H1 (cell line): ENCODE measurements at regions not wholly inside any gene's neighbourhood (a gene's known extent, or its start where the extent isn't known, plus 50 kb on each side); places are given as distances from the start of the nearest gene placed in this dataset.

Experiments
- CTCF ChIA-PET: fragments of 300-600 bp; sonication (Branson Sonifier 250); formaldehyde crosslinking; loops from one replicate; lab custom pipeline; 2021; ENCODE audit not compliant: partially characterized antibody; lab: Charles Lee
- POLR2A ChIA-PET: fragments of 300-600 bp; sonication (Branson Sonifier 250); formaldehyde crosslinking; loops from one replicate; lab custom pipeline; 2021; ENCODE audit warnings: inconsistent platforms; ENCODE audit not compliant: partially characterized antibody; lab: Charles Lee
- DNase-seq, 2 experiments: peaks; one replicate each; pipeline versions ENCODE4 v3.0.0 to v3.0.0-alpha.2; 2010 to 2022; ENCODE audit warnings: low spot score in 2 of 2, low read depth in 1 of 2, mixed read lengths in 1 of 2
- FAIRE-seq: peaks from 2 replicates; lab custom pipeline; 2011; peaks lifted over from hg19 to GRCh38; lab: Jason Lieb, UNC
- H2AFZ ChIP-seq: 2 replicates; pipeline ENCODE4 v1.8.1; 2012; ENCODE audit warnings: low read length, inconsistent platforms
- H2AK5ac ChIP-seq: 2 replicates; pipeline ENCODE4 v1.6.1; 2013; ENCODE audit warnings: low read depth, low read length
- H2BK120ac ChIP-seq: replicated peaks from 2 replicates; pipeline ENCODE3; 2013; ENCODE audit warnings: low read depth, low read length, inconsistent platforms
- H2BK12ac ChIP-seq: 2 replicates; pipeline ENCODE4 v1.6.1; 2013; ENCODE audit warnings: low read depth, low read length
- H2BK15ac ChIP-seq: 2 replicates; pipeline ENCODE4 v1.6.1; 2013; ENCODE audit warnings: low read length
- H2BK20ac ChIP-seq: 2 replicates; pipeline ENCODE4 v1.6.1; 2013; ENCODE audit warnings: low read length
- H2BK5ac ChIP-seq: 2 replicates; pipeline ENCODE4 v1.6.1; 2013; ENCODE audit warnings: low read depth, low read length
- H3K14ac ChIP-seq: 2 replicates; pipeline ENCODE4 v1.6.1; 2013; ENCODE audit warnings: inconsistent platforms; ENCODE audit not compliant: insufficient read length
- H3K18ac ChIP-seq: 2 replicates; pipeline ENCODE4 v1.6.1; 2013; ENCODE audit warnings: low read length; ENCODE audit errors: extremely low read depth
- H3K23ac ChIP-seq: 2 replicates; pipeline ENCODE4 v1.6.1; 2013; ENCODE audit warnings: inconsistent platforms; ENCODE audit not compliant: insufficient read length
- H3K23me2 ChIP-seq: 2 replicates; pipeline ENCODE4 v1.6.1; 2013; ENCODE audit warnings: low read depth, low read length
- H3K27ac ChIP-seq: 2 replicates; pipeline ENCODE4 v1.6.1; 2011; ENCODE audit warnings: low read depth, low read length, inconsistent platforms
- H3K27me3 ChIP-seq, 4 experiments: replicated peaks in 1 of 4; 1 replicate in 1 of 4; 2 replicates in 3 of 4; pipeline versions ENCODE4 v1.6.1 to v1.8.1; 2011 to 2013; ENCODE audit warnings: low read length in 3 of 4, mild to moderate bottlenecking in 3 of 4, inconsistent platforms in 2 of 4, mixed read lengths in 2 of 4, moderate library complexity in 1 of 4; ENCODE audit not compliant: control insufficient read depth in 3 of 4, insufficient read depth in 3 of 4; ENCODE audit errors: extremely low read depth in 1 of 4
- H3K36me3 ChIP-seq, 4 experiments: 2 replicates each; pipeline versions ENCODE4 v1.6.1 to v1.8.1; 2011 to 2013; ENCODE audit warnings: mild to moderate bottlenecking in 4 of 4, low read length in 3 of 4, moderate library complexity in 2 of 4, control low read depth in 1 of 4, inconsistent platforms in 1 of 4; ENCODE audit not compliant: insufficient read depth in 4 of 4, control insufficient read depth in 2 of 4
- H3K4ac ChIP-seq: replicated peaks from 2 replicates; pipeline ENCODE3; 2013; ENCODE audit warnings: low read length, low read depth, mixed read lengths, inconsistent platforms; ENCODE audit not compliant: insufficient read length
- H3K4me1 ChIP-seq, 4 experiments: replicated peaks in 1 of 4; 1 replicate in 1 of 4; 2 replicates in 3 of 4; pipeline versions ENCODE4 v1.6.1 to v1.8.1; 2011 to 2013; ENCODE audit warnings: low read length in 3 of 4, inconsistent platforms in 2 of 4, mixed read lengths in 1 of 4; ENCODE audit not compliant: insufficient read depth in 4 of 4, control insufficient read depth in 3 of 4
- H3K4me2 ChIP-seq, 2 experiments: 2 replicates each; pipeline versions ENCODE4 v1.6.1 to v1.8.1; 2011 to 2013; ENCODE audit warnings: low read depth in 2 of 2, low read length in 2 of 2, control low read depth in 1 of 2, inconsistent platforms in 1 of 2, mild to moderate bottlenecking in 1 of 2; ENCODE audit not compliant: insufficient read depth in 1 of 2
- H3K4me3 ChIP-seq, 4 experiments: fragments of 200-600, 300-600 bp in 1 of 4; sonication (generic), shearing (Covaris generic), sonication (Bioruptor Twin) in 1 of 4; 2 replicates each; pipeline versions ENCODE4 v1.5.1 to v1.8.1; 2011 to 2016; ENCODE audit warnings: low read length in 4 of 4, low read depth in 3 of 4, control low read depth in 2 of 4, inconsistent platforms in 2 of 4, mild to moderate bottlenecking in 2 of 4, mixed read lengths in 1 of 4, moderate library complexity in 1 of 4; ENCODE audit not compliant: insufficient read depth in 2 of 4; ENCODE audit errors: extremely low read depth in 1 of 4
- H3K56ac ChIP-seq: replicated peaks from 2 replicates; pipeline ENCODE3; 2013; ENCODE audit warnings: low read depth, mild to moderate bottlenecking, mixed read lengths, low read length, inconsistent platforms; ENCODE audit not compliant: insufficient read length
- H3K79me1 ChIP-seq: 2 replicates; pipeline ENCODE4 v1.6.1; 2013; ENCODE audit warnings: low read depth, low read length, control low read depth
- H3K79me2 ChIP-seq, 2 experiments: 2 replicates each; pipeline versions ENCODE4 v1.6.1 to v1.8.1; 2012 to 2013; ENCODE audit warnings: low read length in 2 of 2, mild to moderate bottlenecking in 2 of 2, inconsistent platforms in 1 of 2; ENCODE audit not compliant: insufficient read depth in 2 of 2, control insufficient read depth in 1 of 2
- H3K9ac ChIP-seq, 4 experiments: replicated peaks in 1 of 4; 1 replicate in 1 of 4; 2 replicates in 3 of 4; pipeline versions ENCODE4 v1.6.1 to v1.8.1; 2011 to 2013; ENCODE audit warnings: low read depth in 3 of 4, low read length in 3 of 4, control low read depth in 2 of 4, mild to moderate bottlenecking in 2 of 4, moderate library complexity in 2 of 4, inconsistent platforms in 1 of 4; ENCODE audit errors: extremely low read depth in 1 of 4
- H3K9me3 ChIP-seq, 2 experiments: 2 replicates each; pipeline versions ENCODE4 v1.6.1 to v1.8.1; 2012 to 2013; ENCODE audit warnings: mild to moderate bottlenecking in 2 of 2, moderate library complexity in 2 of 2, control low read depth in 1 of 2, inconsistent platforms in 1 of 2, low read depth in 1 of 2, low read length in 1 of 2, mixed read lengths in 1 of 2; ENCODE audit not compliant: insufficient read depth in 2 of 2
- H4K20me1 ChIP-seq, 2 experiments: replicated peaks in 1 of 2; 2 replicates each; pipeline versions ENCODE3 to v1.8.1; 2011 to 2013; ENCODE audit warnings: inconsistent platforms in 2 of 2, low read length in 2 of 2, mild to moderate bottlenecking in 1 of 2; ENCODE audit not compliant: insufficient read depth in 2 of 2, control insufficient read depth in 1 of 2
- H4K5ac ChIP-seq: 2 replicates; pipeline ENCODE4 v1.6.1; 2013; ENCODE audit warnings: low read length, low read depth, mixed read lengths, inconsistent platforms; ENCODE audit not compliant: insufficient read length
- H4K8ac ChIP-seq: 2 replicates; pipeline ENCODE4 v1.8.0; 2013; ENCODE audit warnings: mild to moderate bottlenecking, moderate library complexity, low read length, inconsistent platforms; ENCODE audit not compliant: insufficient read depth; ENCODE audit errors: extremely low read depth
- H4K91ac ChIP-seq: replicated peaks from 2 replicates; pipeline ENCODE3; 2013; ENCODE audit warnings: low read length, mixed read lengths, inconsistent platforms; ENCODE audit not compliant: insufficient read length
- CBX5 ChIP-seq: fragments of 300-800, 300-1000 bp; sonication (generic); IDR thresholded peaks from 2 replicates; pipeline ENCODE4 v1.7.1; 2016; ENCODE audit warnings: antibody characterized with exemption, low read length, low read depth
- CHD1 ChIP-seq: IDR thresholded peaks from 2 replicates; pipeline ENCODE4 v1.6.1; 2012; ENCODE audit warnings: low read depth, low read length, improper control_type of control experiment
- HDAC2 ChIP-seq, 2 experiments: fragments of 300-600 bp in 1 of 2; sonication (generic) in 1 of 2; IDR thresholded peaks; 2 replicates each; pipeline ENCODE4 v1.6.1; 2011 to 2012; ENCODE audit warnings: low read depth in 2 of 2, low read length in 2 of 2, mild to moderate bottlenecking in 2 of 2, moderate library complexity in 2 of 2, borderline replicate concordance in 1 of 2, inconsistent platforms in 1 of 2
- PHF8 ChIP-seq: fragments of 200-600 bp; sonication (generic); conservative IDR thresholded peaks from 2 replicates; pipeline ENCODE4 v1.7.1; 2012; ENCODE audit warnings: low read depth, mild to moderate bottlenecking, inconsistent platforms, low read length, moderate library complexity
- POLR2A ChIP-seq, 2 experiments: IDR thresholded peaks; 1 replicate in 1 of 2; 2 replicates in 1 of 2; pipeline ENCODE4 v1.6.1; 2011; ENCODE audit warnings: low read depth in 2 of 2, low read length in 2 of 2, mild to moderate bottlenecking in 2 of 2; ENCODE audit errors: control extremely low read depth in 1 of 2
- RAD21 ChIP-seq, 2 experiments: IDR thresholded peaks in 1 of 2; conservative IDR thresholded peaks in 1 of 2; 2 replicates each; pipeline ENCODE4 v1.6.1; 2011; ENCODE audit warnings: low read depth in 2 of 2, low read length in 2 of 2, improper control_type of control experiment in 1 of 2, inconsistent platforms in 1 of 2, mild to moderate bottlenecking in 1 of 2, moderate library complexity in 1 of 2
- SIRT6 ChIP-seq: IDR thresholded peaks from one replicate; pipeline ENCODE4 v1.7.1; 2012; ENCODE audit warnings: low read length, inconsistent platforms
- SUZ12 ChIP-seq: fragments of 200-600 bp; sonication (generic); IDR thresholded peaks from 2 replicates; pipeline ENCODE4 v1.6.1; 2012; ENCODE audit warnings: mild to moderate bottlenecking, inconsistent platforms, low read length, moderate library complexity, mixed read lengths
- TAF1 ChIP-seq: IDR thresholded peaks from 2 replicates; pipeline ENCODE4 v1.6.1; 2011; ENCODE audit warnings: mild to moderate bottlenecking, low read depth, low read length
- WGBS, 2 experiments: shearing (Covaris generic) in 1 of 2; methylation state at CpG; one replicate each; pipeline versions ENCODE4 v1.1.6 to v1.1.7; 2013 to 2015; ENCODE audit warnings: low lambda C conversion rate in 2 of 2, mixed read lengths in 2 of 2, inconsistent platforms in 1 of 2, low coverage in 1 of 2, missing lambda C conversion rate in 1 of 2; ENCODE audit not compliant: insufficient replicate concordance in 2 of 2, insufficient coverage in 1 of 2, insufficient read length in 1 of 2; ENCODE audit errors: extremely low coverage in 1 of 2, missing lambda C conversion rate in 1 of 2; 5-methylcytosine and 5-hydroxymethylcytosine counted together
- TF ChIP-seq, protein P1 (sequence below): IDR thresholded peaks from 2 replicates; pipeline ENCODE4 v1.6.1; 2011; ENCODE audit warnings: low read length, improper control_type of control experiment
- TF ChIP-seq, protein P2 (sequence below), 3 experiments: IDR thresholded peaks; 1 replicate in 2 of 3; 2 replicates in 1 of 3; pipeline versions ENCODE4 v1.5.1 to v1.6.1; 2011; ENCODE audit warnings: low read length in 3 of 3, mild to moderate bottlenecking in 3 of 3, inconsistent platforms in 2 of 3, low read depth in 1 of 3, moderate library complexity in 1 of 3; ENCODE audit not compliant: insufficient read depth in 1 of 3; ENCODE audit errors: control extremely low read depth in 1 of 3

DNA sequence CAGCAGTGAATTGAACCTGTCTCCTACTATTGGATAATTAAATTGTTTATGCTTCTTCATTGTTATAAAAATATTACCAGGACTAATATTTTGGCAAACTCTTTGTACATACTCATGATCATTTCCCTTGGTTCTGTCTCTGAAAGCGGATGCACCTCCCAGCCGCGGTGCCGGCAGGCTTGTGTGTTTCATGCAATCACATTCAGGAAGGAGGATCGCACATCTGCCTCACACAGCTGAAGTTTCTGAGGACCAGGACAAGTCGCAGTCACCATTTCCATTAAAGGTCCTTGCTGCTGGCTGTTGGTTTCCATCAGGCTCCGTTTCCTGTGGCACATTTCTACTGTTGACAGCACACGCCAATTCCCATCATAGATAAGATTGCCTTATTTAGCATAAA, 117.8 kb upstream of the SHH start:
- no peak overlapping the region for H2BK12ac ChIP-seq
- no peak overlapping the region for H3K4ac ChIP-seq
- ChIA-PET CTCF (no interaction called here), POLR2A (no interaction called here)
- FAIRE-seq = no peak
- no peak overlapping the region for H4K8ac ChIP-seq
- no peak overlapping the region for H2AK5ac ChIP-seq
- no peak overlapping the region for H3K4me2 ChIP-seq
- no peak overlapping the region for H3K27ac ChIP-seq
- no peak overlapping the region for H3K9ac ChIP-seq
- no peak overlapping the region for H3K56ac ChIP-seq
- H2BK120ac ChIP-seq = no peak overlapping the region
- H2AFZ ChIP-seq = no peak overlapping the region
- 87% methylated on average over 8 of the region's 8 CpGs; no CpG with 5 or more reads in 1 of the 2 experiments for WGBS, 2 experiments
- H3K9me3 ChIP-seq = peaks cover 0 to 3% of the 10 kb centered on the region in 2 experiments; a peak in 2 of 4 replicates
- no peaks in the 10 kb centered on the region for H3K4me1 ChIP-seq
- no peaks in the 10 kb centered on the region for H4K20me1 ChIP-seq
- H2BK20ac ChIP-seq = no peak overlapping the region
- H3K4me3 ChIP-seq = no peak overlapping the region
- H3K23ac ChIP-seq = no peak overlapping the region
- no peak overlapping the region for H4K91ac ChIP-seq
- H3K79me2 ChIP-seq = no peaks in the 10 kb centered on the region
- H3K79me1 ChIP-seq = no peaks in the 10 kb centered on the region
- no peak overlapping the region for H4K5ac ChIP-seq
- no peaks in the 10 kb centered on the region; the same call in 1 of the 2 replicates for H3K23me2 ChIP-seq
- H3K27me3 ChIP-seq = no peaks in the 10 kb centered on the region
- H2BK5ac ChIP-seq = no peak overlapping the region
- no peak for DNase-seq
- no peak overlapping the region for H3K18ac ChIP-seq
- no peak overlapping the region for H3K14ac ChIP-seq
- H3K36me3 ChIP-seq = no peaks in the 10 kb centered on the region
- H2BK15ac ChIP-seq = no peak overlapping the region
- TF ChIP-seq SIRT6 = no peak
- TF ChIP-seq TAF1 = no peak
- TF ChIP-seq HDAC2 (IDR thresholded peaks at IDR 0.05; ENCODE audit: borderline replicate concordance in 1 of 2, low read depth in 2 of 2, low read length in 2 of 2) = no peak
- TF ChIP-seq, protein P1, sequence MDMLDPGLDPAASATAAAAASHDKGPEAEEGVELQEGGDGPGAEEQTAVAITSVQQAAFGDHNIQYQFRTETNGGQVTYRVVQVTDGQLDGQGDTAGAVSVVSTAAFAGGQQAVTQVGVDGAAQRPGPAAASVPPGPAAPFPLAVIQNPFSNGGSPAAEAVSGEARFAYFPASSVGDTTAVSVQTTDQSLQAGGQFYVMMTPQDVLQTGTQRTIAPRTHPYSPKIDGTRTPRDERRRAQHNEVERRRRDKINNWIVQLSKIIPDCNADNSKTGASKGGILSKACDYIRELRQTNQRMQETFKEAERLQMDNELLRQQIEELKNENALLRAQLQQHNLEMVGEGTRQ = no peak
- no peak for TF ChIP-seq SUZ12
- TF ChIP-seq CHD1 = no peak
- no peak for TF ChIP-seq CBX5
- TF ChIP-seq PHF8 = no peak
- TF ChIP-seq POLR2A (IDR thresholded peaks at IDR 0.05; ENCODE audit: control extremely low read depth in 1 of 2, low read depth in 2 of 2, low read length in 2 of 2) = no peak
- TF ChIP-seq, protein P2, sequence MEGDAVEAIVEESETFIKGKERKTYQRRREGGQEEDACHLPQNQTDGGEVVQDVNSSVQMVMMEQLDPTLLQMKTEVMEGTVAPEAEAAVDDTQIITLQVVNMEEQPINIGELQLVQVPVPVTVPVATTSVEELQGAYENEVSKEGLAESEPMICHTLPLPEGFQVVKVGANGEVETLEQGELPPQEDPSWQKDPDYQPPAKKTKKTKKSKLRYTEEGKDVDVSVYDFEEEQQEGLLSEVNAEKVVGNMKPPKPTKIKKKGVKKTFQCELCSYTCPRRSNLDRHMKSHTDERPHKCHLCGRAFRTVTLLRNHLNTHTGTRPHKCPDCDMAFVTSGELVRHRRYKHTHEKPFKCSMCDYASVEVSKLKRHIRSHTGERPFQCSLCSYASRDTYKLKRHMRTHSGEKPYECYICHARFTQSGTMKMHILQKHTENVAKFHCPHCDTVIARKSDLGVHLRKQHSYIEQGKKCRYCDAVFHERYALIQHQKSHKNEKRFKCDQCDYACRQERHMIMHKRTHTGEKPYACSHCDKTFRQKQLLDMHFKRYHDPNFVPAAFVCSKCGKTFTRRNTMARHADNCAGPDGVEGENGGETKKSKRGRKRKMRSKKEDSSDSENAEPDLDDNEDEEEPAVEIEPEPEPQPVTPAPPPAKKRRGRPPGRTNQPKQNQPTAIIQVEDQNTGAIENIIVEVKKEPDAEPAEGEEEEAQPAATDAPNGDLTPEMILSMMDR (IDR thresholded peaks at IDR 0.05; ENCODE audit: control extremely low read depth in 1 of 3, insufficient read depth in 1 of 3, low read depth in 1 of 3, low read length in 3 of 3) = no peak
- TF ChIP-seq RAD21 (IDR thresholded peaks at IDR 0.05 in 1 of 2, conservative IDR thresholded peaks at IDR 0.05 in 1 of 2; ENCODE audit: low read depth in 2 of 2, low read length in 2 of 2) = no peak
